ENCODE measurements at regions not wholly inside any gene's neighbourhood (a gene's known extent, or its start where the extent isn't known, plus 50 kb on each side); places are given as distances from the start of the nearest gene placed in this dataset.

DNA sequence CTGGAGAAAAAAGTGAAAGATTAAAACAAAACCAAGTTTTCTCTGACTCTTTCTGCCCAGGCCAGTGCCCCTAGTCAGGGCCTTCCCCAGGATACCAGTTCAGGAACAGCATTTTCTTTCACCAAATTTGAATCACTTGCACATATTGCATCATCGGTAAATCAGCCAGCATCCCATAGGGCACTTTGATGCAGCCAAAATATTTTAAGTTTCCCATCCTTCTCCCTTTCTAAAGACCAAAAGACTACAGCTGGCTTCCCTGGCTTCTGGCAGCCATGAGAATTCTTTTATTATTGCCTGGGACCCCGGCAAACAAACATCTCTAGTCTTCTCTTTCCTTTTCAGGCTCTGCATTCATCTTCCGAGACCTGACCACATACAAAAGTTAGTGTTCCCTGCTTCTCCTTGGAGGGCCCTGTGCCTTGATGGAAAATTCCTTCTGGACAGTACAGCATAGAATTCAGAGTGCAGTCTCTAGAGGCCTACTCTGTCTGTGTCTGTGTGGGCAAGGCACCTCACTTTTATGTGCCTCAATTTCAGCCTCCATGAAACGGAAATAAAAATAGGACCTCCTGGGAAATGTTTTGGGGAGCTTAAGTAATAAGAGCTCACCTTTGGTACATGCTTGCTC, 348.0 kb downstream of the VPS13C start:
- Histone ChIP-seq H2AFZ (ENCODE audit: low read length) (no peak overlapping the region), H3K36me3 (ENCODE audit: insufficient read depth, low read length) (no peaks in the 10 kb centered on the region), H3K4me1 (ENCODE audit: low read length) (no peaks in the 10 kb centered on the region), H3K9ac (ENCODE audit: low read length) (no peak overlapping the region), H3K4me3 (ENCODE audit: low read length) (no peak overlapping the region), H3K27ac (ENCODE audit: low read length) (no peak overlapping the region), H3K4me2 (ENCODE audit: low read depth, low read length, poor library complexity, severe bottlenecking) (no peak overlapping the region), H3K27me3 (ENCODE audit: low read length) (no peaks in the 10 kb centered on the region), H3K9me3 (ENCODE audit: low read length) (no peaks in the 10 kb centered on the region), H4K20me1 (ENCODE audit: insufficient read depth, low read depth, low read length) (no peaks in the 10 kb centered on the region), H3K79me2 (ENCODE audit: low read length) (no peaks in the 10 kb centered on the region), H3K9me2 (replicated peaks; ENCODE audit: insufficient read depth, low read length) (no peaks in the 10 kb centered on the region)
- no peak for DNase-seq

- H3K4me2 ChIP-seq (ENCODE audit: low read depth, low read length, poor library complexity, severe bottlenecking) = no peak overlapping the region
- no peaks in the 10 kb centered on the region for H3K9me2 ChIP-seq (replicated peaks; ENCODE audit: insufficient read depth, low read length)
- no peaks in the 10 kb centered on the region for H4K20me1 ChIP-seq (ENCODE audit: insufficient read depth, low read depth, low read length)
- H3K4me3 ChIP-seq (ENCODE audit: low read length) = no peak overlapping the region
- no peaks in the 10 kb centered on the region for H3K4me1 ChIP-seq (ENCODE audit: low read length)
- no peaks in the 10 kb centered on the region for H3K36me3 ChIP-seq (ENCODE audit: insufficient read depth, low read length)
- no peaks in the 10 kb centered on the region for H3K79me2 ChIP-seq (ENCODE audit: low read length)
- no peak overlapping the region for H3K27ac ChIP-seq (ENCODE audit: low read length)
- H3K9ac ChIP-seq (ENCODE audit: low read length) = no peak overlapping the region
- H3K9me3 ChIP-seq (ENCODE audit: low read length) = no peaks in the 10 kb centered on the region
- H3K27me3 ChIP-seq (ENCODE audit: low read length) = no peaks in the 10 kb centered on the region
- DNase-seq = peak; percentile 45
- H2AFZ ChIP-seq (ENCODE audit: low read length) = no peak overlapping the region
Measured at GRCh38 chr15:61702224-61703020, 357.8 kb downstream of the VPS13C start.

DNA sequence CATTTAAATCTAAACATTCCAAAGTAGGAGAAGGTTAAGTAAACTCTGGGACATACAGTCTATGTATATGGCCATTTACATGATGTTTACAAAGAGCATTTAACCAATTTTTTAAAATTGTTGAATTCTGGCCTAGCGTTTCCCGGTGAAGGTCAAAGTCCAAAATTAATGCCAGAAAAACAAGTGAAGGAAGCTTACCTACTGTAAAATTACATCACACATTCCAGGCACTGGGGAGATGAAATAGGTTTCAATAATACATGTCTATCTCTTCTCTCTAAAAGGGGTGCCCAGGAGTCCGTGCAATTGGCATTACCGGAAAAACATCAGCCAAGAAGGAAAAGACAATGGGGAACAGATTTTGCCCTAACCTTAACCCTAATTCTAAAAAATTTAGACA, 358.8 kb downstream of the VPS13C start:
- Histone ChIP-seq H3K27ac (ENCODE audit: low read length) (no peak overlapping the region), H3K4me1 (ENCODE audit: low read length) (no peaks in the 10 kb centered on the region), H3K9me3 (ENCODE audit: low read length) (no peaks in the 10 kb centered on the region), H3K4me2 (ENCODE audit: low read depth, low read length, poor library complexity, severe bottlenecking) (no peak overlapping the region), H3K9ac (ENCODE audit: low read length) (no peak overlapping the region), H3K9me2 (replicated peaks; ENCODE audit: insufficient read depth, low read length) (no peaks in the 10 kb centered on the region), H4K20me1 (ENCODE audit: insufficient read depth, low read depth, low read length) (no peaks in the 10 kb centered on the region), H3K4me3 (ENCODE audit: low read length) (no peak overlapping the region), H2AFZ (ENCODE audit: low read length) (no peak overlapping the region), H3K79me2 (ENCODE audit: low read length) (no peaks in the 10 kb centered on the region), H3K36me3 (ENCODE audit: insufficient read depth, low read length) (no peaks in the 10 kb centered on the region), H3K27me3 (ENCODE audit: low read length) (no peaks in the 10 kb centered on the region)
- DNase-seq = no peak

- Histone ChIP-seq H3K27me3 (ENCODE audit: low read length) (no peaks in the 10 kb centered on the region), H3K9me3 (ENCODE audit: low read length) (no peaks in the 10 kb centered on the region), H3K4me3 (ENCODE audit: low read length) (no peak overlapping the region)
Measured at GRCh38 chr15:61700803-61701202, 359.4 kb downstream of the VPS13C start.

DNA sequence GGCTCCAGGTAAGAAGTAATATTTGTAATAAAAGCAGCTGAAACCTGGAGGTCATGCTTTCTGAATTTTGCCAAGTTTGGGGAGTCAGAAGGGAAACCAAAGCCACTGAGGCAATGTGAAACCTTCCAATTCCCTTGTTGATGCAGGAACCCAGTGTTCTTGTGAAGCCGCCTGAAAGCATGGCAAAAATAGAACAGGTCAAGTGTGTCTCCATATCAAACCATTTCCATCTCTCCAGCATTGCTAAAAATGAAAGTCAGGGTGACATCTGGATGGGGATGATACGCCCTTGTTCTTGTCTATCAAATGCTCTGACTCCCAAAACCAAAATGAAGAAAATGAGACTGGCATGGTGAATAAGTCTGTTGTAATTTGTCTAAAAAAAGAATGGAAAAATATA, 362.5 kb downstream of the VPS13C start:
- Histone ChIP-seq H3K36me3 (ENCODE audit: insufficient read depth, low read length) (no peaks in the 10 kb centered on the region), H3K9ac (ENCODE audit: low read length) (no peak overlapping the region), H3K4me1 (ENCODE audit: low read length) (no peaks in the 10 kb centered on the region), H3K27me3 (ENCODE audit: low read length) (no peaks in the 10 kb centered on the region), H2AFZ (ENCODE audit: low read length) (no peak overlapping the region), H3K27ac (ENCODE audit: low read length) (no peak overlapping the region), H4K20me1 (ENCODE audit: insufficient read depth, low read depth, low read length) (no peaks in the 10 kb centered on the region), H3K9me3 (ENCODE audit: low read length) (no peaks in the 10 kb centered on the region), H3K4me2 (ENCODE audit: low read depth, low read length, poor library complexity, severe bottlenecking) (no peak overlapping the region), H3K9me2 (replicated peaks; ENCODE audit: insufficient read depth, low read length) (no peaks in the 10 kb centered on the region), H3K4me3 (ENCODE audit: low read length) (no peak overlapping the region), H3K79me2 (ENCODE audit: low read length) (no peaks in the 10 kb centered on the region)
- DNase-seq = no peak

More at GRCh38 chr15:61700803-61701202, 359.4 kb downstream of the VPS13C start:
- H3K27ac ChIP-seq (ENCODE audit: low read length) = no peak overlapping the region
- no peaks in the 10 kb centered on the region for H3K9me2 ChIP-seq (replicated peaks; ENCODE audit: insufficient read depth, low read length)
- no peaks in the 10 kb centered on the region for H3K36me3 ChIP-seq (ENCODE audit: insufficient read depth, low read length)
- no peaks in the 10 kb centered on the region for H3K4me1 ChIP-seq (ENCODE audit: low read length)
- no peaks in the 10 kb centered on the region for H3K79me2 ChIP-seq (ENCODE audit: low read length)
- DNase-seq = no peak
- H4K20me1 ChIP-seq (ENCODE audit: insufficient read depth, low read depth, low read length) = no peaks in the 10 kb centered on the region
- H3K4me2 ChIP-seq (ENCODE audit: low read depth, low read length, poor library complexity, severe bottlenecking) = no peak overlapping the region
- no peak overlapping the region for H3K9ac ChIP-seq (ENCODE audit: low read length)
- no peak overlapping the region for H2AFZ ChIP-seq (ENCODE audit: low read length)

DNA sequence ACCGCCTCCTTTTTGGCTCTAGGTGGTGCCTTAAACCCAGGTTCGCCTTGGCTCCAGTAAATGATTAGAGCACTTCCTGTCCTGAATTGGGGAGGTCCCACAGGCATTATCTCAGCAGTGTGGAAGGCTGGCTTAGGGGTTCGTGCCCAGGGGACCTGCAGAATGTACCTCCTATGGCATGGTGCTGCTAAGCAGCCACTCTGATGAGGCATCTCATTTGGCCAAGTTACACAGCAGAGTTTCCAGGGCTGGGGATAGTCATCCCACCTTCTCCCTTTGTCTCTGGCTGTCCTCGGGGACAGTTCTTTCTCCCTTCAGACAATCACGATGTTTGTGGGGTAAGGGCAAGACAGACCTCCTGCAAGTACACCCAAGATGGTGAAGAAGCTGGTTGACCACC, 371.2 kb downstream of the VPS13C start:
- Histone ChIP-seq H3K36me3 (ENCODE audit: insufficient read depth, low read length) (no peaks in the 10 kb centered on the region), H3K4me3 (ENCODE audit: low read length) (no peak overlapping the region), H3K4me1 (ENCODE audit: low read length) (no peaks in the 10 kb centered on the region), H3K27ac (ENCODE audit: low read length) (no peak overlapping the region), H3K4me2 (ENCODE audit: low read depth, low read length, poor library complexity, severe bottlenecking) (no peak overlapping the region), H2AFZ (ENCODE audit: low read length) (no peak overlapping the region), H3K9me3 (ENCODE audit: low read length) (no peaks in the 10 kb centered on the region), H3K79me2 (ENCODE audit: low read length) (no peaks in the 10 kb centered on the region), H3K9ac (ENCODE audit: low read length) (no peak overlapping the region), H3K27me3 (ENCODE audit: low read length) (no peaks in the 10 kb centered on the region), H3K9me2 (replicated peaks; ENCODE audit: insufficient read depth, low read length) (no peaks in the 10 kb centered on the region), H4K20me1 (ENCODE audit: insufficient read depth, low read depth, low read length) (no peaks in the 10 kb centered on the region)
- DNase-seq = no peak

DNA sequence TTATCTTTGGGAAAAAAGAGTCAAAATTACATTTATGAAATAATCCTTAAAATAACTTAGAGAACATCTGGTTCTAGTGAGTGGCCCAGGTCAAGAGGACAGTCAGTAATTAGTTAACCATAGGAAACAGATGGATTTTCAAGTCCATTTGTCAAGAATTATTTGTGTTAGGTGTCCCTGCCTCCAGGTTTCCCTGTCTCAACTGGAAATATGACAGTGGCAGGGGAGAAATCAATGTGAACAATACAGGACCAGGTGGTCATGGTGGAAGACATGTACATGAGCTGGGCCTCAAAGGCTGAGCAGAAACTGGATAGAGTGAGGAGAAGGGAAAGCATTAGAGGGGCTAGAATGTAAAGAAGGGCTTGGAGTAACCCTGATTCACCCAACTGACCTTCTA, 372.6 kb downstream of the VPS13C start:
- Histone ChIP-seq H4K20me1 (ENCODE audit: insufficient read depth, low read depth, low read length) (no peaks in the 10 kb centered on the region), H2AFZ (ENCODE audit: low read length) (no peak overlapping the region), H3K9me2 (replicated peaks; ENCODE audit: insufficient read depth, low read length) (no peaks in the 10 kb centered on the region), H3K9ac (ENCODE audit: low read length) (no peak overlapping the region), H3K4me3 (ENCODE audit: low read length) (no peak overlapping the region), H3K9me3 (ENCODE audit: low read length) (no peaks in the 10 kb centered on the region), H3K4me1 (ENCODE audit: low read length) (no peaks in the 10 kb centered on the region), H3K27ac (ENCODE audit: low read length) (no peak overlapping the region), H3K36me3 (ENCODE audit: insufficient read depth, low read length) (no peaks in the 10 kb centered on the region), H3K27me3 (ENCODE audit: low read length) (no peaks in the 10 kb centered on the region), H3K4me2 (ENCODE audit: low read depth, low read length, poor library complexity, severe bottlenecking) (no peak overlapping the region), H3K79me2 (ENCODE audit: low read length) (no peaks in the 10 kb centered on the region)
- DNase-seq = no peak

- H3K27ac ChIP-seq (ENCODE audit: low read length) = no peak overlapping the region
- H3K9me2 ChIP-seq (replicated peaks; ENCODE audit: insufficient read depth, low read length) = no peaks in the 10 kb centered on the region
- no peak overlapping the region for H3K9ac ChIP-seq (ENCODE audit: low read length)
- no peaks in the 10 kb centered on the region for H3K79me2 ChIP-seq (ENCODE audit: low read length)
- H3K9me3 ChIP-seq (ENCODE audit: low read length) = no peaks in the 10 kb centered on the region
- H3K36me3 ChIP-seq (ENCODE audit: insufficient read depth, low read length) = no peaks in the 10 kb centered on the region
- no peaks in the 10 kb centered on the region for H3K4me1 ChIP-seq (ENCODE audit: low read length)
- no peak overlapping the region for H2AFZ ChIP-seq (ENCODE audit: low read length)
- no peaks in the 10 kb centered on the region for H4K20me1 ChIP-seq (ENCODE audit: insufficient read depth, low read depth, low read length)
- H3K4me3 ChIP-seq (ENCODE audit: low read length) = no peak overlapping the region
- no peak for DNase-seq
- no peaks in the 10 kb centered on the region for H3K27me3 ChIP-seq (ENCODE audit: low read length)
- H3K4me2 ChIP-seq (ENCODE audit: low read depth, low read length, poor library complexity, severe bottlenecking) = no peak overlapping the region
Measured at GRCh38 chr15:61687124-61687523, 373.1 kb downstream of the VPS13C start.

All from Karpas-422 (cell line).